GM19023 (cell line): ENCODE measurements at regions not wholly inside any gene's neighbourhood (a gene's known extent, or its start where the extent isn't known, plus 50 kb on each side); places are given as distances from the start of the nearest gene placed in this dataset.

Source experiments
- ATAC-seq: cut with Tn5 transposase; IDR thresholded peaks from one replicate; pipeline ENCODE4 v1.9.1; 2021; ENCODE audit warnings: mild to moderate bottlenecking, moderate library complexity; ENCODE audit not compliant: unreplicated experiment

DNA sequence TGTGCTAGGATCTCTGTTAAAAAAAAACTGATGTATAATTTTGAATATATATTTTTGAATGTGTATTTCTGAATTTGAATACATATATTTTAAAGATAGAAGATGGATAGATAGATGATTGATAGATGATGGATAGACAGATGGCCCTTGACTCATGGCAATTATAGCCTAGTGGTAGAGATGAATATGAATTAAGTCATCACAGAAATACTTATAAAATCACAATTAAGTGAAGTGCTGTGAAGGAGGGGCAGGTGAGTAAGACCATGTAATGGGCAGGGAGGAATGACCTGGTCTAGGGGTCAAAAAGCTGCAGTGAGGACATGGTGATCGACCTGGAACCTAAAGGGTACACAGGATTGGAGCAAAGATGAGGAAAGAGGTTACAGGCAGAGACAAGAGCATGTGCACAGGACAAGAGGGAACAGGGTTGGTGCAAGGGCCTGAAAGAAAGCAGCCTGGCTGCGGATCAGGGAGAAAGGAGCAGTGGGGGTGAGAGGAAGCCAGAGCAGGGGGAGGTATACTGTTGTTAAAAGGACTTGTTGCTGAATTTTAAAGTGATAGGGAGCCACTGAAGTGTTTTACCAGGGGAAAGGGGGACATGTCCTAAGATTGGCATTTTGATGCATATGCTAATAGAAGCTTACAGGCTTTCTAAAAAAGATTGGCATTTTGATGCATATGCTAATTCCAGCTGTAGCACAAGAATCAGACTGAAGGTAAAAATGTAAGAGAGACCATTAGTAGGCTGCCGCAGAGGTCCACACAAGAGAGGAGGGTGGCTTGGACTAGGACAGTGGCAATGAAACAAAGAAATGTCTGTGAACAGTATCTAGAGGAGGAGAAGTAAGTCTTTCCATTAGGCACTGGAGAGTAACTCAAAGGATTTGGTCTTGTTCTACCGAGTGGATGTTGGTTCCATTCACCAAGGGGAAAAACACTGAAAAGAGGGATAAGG lies 527.8 kb downstream of the AGTPBP1 start:
- no peak for ATAC-seq

- no peak for ATAC-seq
Measured at GRCh38 chr9:85212887-85213286, 528.9 kb downstream of the AGTPBP1 start.

GRCh38 chr9:85212209-85212608 lies 529.5 kb downstream of the AGTPBP1 start:
- no peak for ATAC-seq

DNA sequence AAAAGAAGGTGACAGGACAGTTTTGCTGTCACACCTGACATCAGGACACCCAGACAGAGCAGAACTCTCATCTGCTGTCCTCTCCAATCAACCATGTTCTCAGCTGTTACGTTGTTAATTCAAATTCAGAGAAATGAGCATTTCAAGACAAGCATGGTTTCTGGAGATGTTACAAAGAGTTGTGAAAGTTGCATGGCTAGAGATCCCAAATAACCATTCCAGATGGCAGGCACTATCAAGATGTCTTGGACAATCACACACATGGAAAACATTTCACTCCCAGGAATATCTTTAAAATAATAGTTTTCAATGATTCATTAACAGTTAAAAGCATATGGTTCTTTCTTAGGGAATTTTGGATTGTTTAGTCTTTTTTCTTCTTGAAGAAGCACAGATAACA lies 533.1 kb downstream of the AGTPBP1 start:
- ATAC-seq: no peak

DNA sequence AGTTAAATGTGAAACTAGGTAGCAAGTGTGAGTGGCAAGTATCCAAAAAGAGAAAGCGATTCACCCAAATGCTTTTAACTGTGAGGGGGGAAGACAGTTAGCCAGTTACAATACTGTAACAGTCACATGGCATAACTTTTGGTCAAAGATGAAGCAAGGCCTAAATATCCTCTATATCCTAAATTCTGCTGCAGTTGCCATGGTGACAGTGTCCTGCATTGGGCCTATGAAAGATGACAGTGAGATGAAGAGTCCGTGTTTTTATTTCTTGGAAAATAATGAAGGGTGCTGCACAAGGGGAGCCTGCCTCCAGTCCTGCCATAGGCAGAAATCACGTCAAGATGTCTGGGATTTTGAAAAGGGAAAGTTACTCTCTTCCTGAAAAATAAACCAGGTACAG lies 534.6 kb downstream of the NTRK2 start:
- no peak for ATAC-seq

GRCh38 chr9:85202596-85202995 lies 533.1 kb downstream of the NTRK2 start:
- ATAC-seq: no peak

DNA sequence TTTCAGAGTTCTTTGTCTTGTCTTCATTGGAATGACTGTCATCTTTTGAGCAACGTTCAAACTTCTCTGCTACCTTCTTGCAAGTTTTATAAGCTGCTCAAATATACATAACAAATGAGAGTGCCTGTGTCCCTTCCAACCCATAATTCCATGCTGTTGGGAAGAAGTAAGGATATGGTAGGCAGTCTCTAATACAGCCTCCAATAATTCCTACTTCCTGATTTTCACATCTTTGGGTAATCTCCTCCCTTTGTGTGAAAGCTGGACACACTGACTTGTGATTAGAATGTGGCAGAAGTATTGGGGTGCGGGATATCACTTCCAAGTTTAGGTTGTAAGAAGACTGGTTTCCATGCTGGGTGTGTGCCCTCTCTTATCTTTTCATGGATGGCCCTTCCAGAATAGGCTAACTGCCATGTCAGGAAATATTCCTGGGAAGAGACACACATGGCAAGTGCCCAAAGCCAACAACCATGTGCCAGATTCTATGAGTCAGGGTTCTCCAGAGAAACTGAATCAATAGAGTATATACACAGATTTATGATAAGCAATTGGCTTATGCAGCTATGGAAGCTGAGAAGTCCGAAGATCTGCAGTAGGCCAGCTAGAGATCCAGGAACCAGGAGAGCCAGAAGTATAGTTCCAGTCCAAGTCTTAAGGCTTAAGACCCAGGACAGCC lies 531.3 kb downstream of the NTRK2 start:
- no peak for ATAC-seq

DNA sequence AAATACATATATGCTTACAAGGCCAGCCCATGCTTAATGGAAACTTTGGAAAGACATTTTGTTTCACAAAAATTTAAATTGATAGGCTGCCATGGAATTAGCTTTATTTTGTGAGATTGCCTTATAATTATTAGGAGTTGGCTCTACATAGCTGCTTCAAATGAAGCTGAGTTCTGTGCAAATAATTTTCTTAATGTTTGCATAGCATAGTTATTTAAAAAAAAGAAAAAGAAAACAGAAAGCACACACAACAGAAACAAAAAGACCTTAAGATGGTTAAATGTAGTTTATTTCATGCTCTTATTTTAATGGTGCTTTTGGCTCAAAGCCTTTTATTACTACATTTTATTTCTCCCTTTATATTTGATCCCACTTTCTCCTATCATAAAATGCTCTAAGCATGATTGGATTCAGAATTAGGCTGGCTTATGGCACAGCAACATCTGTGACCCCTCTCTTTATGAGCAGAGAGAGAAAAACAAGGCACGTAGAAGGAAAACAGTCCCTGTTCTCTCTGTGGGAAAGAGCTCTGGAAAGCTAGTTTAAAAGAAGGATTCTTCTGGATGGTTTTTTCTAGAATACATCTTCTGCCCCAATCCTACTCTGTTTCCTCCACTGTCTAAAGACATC lies 530.5 kb downstream of the NTRK2 start:
- no peak for ATAC-seq

GRCh38 chr9:85192750-85193149 lies 523.2 kb downstream of the NTRK2 start:
- no peak for ATAC-seq

- ATAC-seq: no peak
Measured at GRCh38 chr9:85186218-85186585, 516.7 kb downstream of the NTRK2 start.

DNA sequence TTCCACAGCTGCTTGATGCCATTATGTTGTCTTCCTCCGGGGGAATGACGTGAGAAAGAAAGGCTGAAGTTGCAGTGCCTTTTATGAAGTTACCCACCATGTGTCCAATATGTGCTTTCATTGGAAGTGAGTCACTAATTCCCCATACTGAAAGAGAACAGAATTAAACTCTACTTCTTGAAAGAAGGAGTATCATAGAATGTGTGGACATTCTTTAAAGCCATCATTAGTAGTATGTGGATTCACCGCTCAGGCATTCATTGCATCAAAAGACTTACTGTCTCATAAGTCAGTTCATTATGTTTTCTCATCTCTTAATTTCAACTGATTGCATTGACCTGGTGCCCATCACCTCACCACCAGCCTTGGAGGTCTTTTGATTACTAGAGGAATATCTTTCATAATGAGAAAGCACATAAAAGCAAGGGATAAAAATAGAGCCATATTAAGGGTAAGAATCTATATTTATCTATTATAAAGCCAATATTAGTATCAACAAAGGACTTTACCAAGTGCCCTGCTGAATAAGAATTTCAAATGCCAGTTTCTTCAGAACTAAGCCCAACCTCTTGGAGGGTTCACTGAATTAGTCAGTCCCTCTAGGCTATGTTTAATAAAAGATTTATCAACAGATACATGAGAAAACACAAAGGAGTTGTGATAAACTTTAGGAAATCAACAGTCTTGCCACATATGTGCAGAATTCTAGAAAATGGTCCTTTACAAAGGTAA lies 516.1 kb downstream of the NTRK2 start:
- ATAC-seq: no peak

GRCh38 chr9:85182383-85182782 lies 512.9 kb downstream of the NTRK2 start:
- ATAC-seq: no peak

- ATAC-seq: no peak
Measured at GRCh38 chr9:85178474-85178873, 508.9 kb downstream of the NTRK2 start.

- no peak for ATAC-seq
Measured at GRCh38 chr9:85173967-85174366, 504.4 kb downstream of the NTRK2 start.

GRCh38 chr9:85172001-85172978 lies 502.8 kb downstream of the NTRK2 start:
- ATAC-seq: no peak

GRCh38 chr9:85171163-85171562 lies 501.6 kb downstream of the NTRK2 start:
- no peak for ATAC-seq

DNA sequence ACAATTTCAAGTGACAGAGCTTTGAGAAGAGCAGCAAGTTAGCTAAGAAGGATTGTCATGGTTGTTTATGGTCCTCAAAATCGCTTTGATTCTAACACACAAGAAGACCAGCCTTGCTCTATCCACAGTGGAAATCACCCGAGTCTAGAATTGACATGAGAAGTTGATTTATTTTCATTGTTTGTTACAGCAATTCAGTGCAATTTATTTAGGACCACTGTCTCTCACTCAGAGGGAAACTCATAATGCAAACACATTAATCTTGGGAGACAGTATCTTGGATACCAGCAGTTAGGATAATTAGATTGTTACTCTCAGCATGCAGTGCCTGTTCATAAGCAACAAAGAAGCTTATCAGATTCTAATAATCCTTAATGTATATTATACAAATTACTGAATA lies 498.9 kb downstream of the NTRK2 start:
- no peak for ATAC-seq

- ATAC-seq: no peak
Measured at GRCh38 chr9:85167146-85167545, 497.6 kb downstream of the NTRK2 start.

- no peak for ATAC-seq
Measured at GRCh38 chr9:85163825-85164224, 494.3 kb downstream of the NTRK2 start.

DNA sequence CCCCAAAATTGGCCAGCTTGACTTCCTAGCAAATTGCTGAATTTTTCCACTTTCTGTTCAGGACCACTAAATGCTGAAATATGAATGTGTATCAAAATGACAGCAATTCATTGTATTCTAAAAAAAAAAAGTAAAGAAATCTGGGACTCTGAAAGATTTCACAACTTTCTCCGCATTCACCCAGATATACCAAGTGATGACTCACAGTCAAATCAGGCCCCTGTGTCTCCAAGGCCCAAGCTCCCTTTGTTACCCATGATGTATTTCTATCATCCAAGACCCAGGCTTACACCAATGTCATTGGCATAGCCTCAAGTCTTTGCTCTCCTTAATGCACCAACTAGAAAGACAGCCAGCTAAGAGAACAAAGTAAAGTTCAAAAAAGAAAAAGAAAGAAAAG lies 493.9 kb downstream of the NTRK2 start:
- ATAC-seq: no peak
